Bronchial epithelial cell (primary cell): ENCODE measurements at regions not wholly inside any gene's neighbourhood (a gene's known extent, or its start where the extent isn't known, plus 50 kb on each side); places are given as distances from the start of the nearest gene placed in this dataset.

Experiments used
- DNase-seq: peaks from one replicate; pipeline ENCODE4 v3.0.0-alpha.2; 2010; ENCODE audit warnings: low read depth
- FAIRE-seq: peaks from 2 replicates; lab custom pipeline; 2011; peaks lifted over from hg19 to GRCh38; lab: Jason Lieb, UNC
- H3K27me3 ChIP-seq: 2 replicates; pipeline ENCODE4 v1.5.1; 2011; ENCODE audit warnings: low read length; ENCODE audit not compliant: control insufficient read depth, insufficient read depth
- H3K36me3 ChIP-seq: 2 replicates; pipeline ENCODE4 v1.5.1; 2011; ENCODE audit warnings: low read length; ENCODE audit not compliant: control insufficient read depth, insufficient read depth
- H3K4me3 ChIP-seq: 2 replicates; pipeline ENCODE4 v1.5.1; 2011; ENCODE audit warnings: mild to moderate bottlenecking, low read depth, low read length, control low read depth
- TF ChIP-seq, protein P1 (sequence below): IDR thresholded peaks from 2 replicates; pipeline ENCODE4 v1.5.1; 2011; ENCODE audit warnings: mild to moderate bottlenecking, moderate library complexity, low read length, control low read depth, inconsistent platforms; ENCODE audit not compliant: insufficient read depth, severe bottlenecking

DNA sequence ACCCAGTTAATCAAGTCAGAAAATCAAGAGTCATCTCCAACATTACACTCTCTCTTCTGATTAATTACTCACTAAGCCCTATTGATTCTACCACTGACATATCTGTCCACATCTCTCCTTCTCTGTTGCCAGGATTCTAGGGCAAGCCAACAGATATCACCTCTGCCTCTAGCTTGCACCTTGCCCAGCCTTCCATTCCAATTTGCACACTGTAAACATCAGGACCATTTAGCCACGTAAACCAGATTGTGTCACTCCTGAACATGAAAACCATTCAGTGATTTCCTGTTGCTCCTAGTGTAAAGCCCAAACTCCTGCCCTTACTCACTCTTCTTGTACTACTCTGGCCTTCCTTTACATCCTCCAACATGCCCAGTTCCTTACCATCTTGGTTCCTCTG is 68.0 kb upstream of the PLS3 start:
- Histone ChIP-seq H3K4me3 (no peak overlapping the region), H3K27me3 (no peaks in the 10 kb centered on the region), H3K36me3 (no peaks in the 10 kb centered on the region)
- peak; percentile 92 for FAIRE-seq
- TF ChIP-seq, protein P1, sequence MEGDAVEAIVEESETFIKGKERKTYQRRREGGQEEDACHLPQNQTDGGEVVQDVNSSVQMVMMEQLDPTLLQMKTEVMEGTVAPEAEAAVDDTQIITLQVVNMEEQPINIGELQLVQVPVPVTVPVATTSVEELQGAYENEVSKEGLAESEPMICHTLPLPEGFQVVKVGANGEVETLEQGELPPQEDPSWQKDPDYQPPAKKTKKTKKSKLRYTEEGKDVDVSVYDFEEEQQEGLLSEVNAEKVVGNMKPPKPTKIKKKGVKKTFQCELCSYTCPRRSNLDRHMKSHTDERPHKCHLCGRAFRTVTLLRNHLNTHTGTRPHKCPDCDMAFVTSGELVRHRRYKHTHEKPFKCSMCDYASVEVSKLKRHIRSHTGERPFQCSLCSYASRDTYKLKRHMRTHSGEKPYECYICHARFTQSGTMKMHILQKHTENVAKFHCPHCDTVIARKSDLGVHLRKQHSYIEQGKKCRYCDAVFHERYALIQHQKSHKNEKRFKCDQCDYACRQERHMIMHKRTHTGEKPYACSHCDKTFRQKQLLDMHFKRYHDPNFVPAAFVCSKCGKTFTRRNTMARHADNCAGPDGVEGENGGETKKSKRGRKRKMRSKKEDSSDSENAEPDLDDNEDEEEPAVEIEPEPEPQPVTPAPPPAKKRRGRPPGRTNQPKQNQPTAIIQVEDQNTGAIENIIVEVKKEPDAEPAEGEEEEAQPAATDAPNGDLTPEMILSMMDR: no peak
- DNase-seq: no peak

DNA sequence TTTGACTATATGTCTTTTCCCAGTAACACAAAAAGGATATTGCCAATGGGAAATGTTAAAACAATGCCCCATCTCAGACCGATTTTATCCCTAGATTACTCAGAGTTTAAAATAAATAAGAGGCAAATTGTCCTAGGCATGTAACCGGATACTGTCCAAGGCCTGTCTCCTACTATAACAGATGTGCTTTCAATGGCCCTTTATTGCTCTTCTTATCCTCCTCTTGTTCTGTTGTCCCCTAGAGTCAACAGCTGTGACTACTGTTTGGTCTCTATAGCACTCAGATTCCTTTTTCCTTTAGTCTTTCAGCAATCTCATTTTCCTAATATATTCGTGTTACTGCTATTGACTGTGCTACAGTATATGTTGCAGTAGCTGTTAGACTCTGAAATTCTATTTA is 66.8 kb upstream of the PLS3 start:
- FAIRE-seq: no peak

DNA sequence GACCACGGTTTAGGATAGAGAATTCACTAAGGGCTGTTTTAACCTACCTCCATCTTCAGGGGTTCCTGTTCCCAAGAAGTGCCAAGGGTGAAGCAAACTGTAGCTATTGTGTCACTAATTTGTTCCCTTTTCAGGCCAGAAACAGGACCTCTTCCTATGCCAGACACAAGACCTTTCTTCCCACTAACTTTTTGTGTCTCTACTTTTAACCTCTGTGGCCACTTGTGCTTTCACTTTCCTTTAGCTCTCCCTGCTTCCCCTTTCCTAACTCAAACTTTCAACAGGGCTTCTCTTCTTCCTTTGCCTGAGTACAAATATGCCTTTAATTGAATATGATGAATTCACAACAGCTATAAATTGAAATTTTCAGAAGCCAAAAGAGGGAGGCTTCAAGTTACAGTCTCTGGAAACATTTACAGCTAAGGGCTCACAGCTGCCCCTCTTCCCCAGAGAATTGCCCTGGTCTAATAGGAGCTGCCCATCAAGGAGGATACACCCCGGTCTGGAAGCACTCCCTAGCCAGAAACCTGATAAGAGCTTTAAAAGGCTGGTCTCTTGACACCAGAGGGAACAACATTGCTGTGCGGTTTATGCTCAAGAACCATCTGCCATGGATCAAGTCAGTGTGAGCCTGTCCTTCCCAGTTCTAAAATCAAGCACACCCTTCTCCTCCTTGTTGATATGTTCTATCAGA is 61.7 kb upstream of the PLS3 start:
- no peaks in the 10 kb centered on the region for H3K27me3 ChIP-seq
- DNase-seq: no peak
- TF ChIP-seq, protein P1: no peak
- no peak overlapping the region for H3K4me3 ChIP-seq
- peak; percentile 82 for FAIRE-seq
- H3K36me3 ChIP-seq: no peaks in the 10 kb centered on the region

More for the DNA sequence above, 66.8 kb upstream of the PLS3 start:
- TF ChIP-seq, protein P1: no peak
- H3K4me3 ChIP-seq: no peak overlapping the region
- H3K36me3 ChIP-seq: no peaks in the 10 kb centered on the region
- DNase-seq: no peak
- H3K27me3 ChIP-seq: no peaks in the 10 kb centered on the region

DNA sequence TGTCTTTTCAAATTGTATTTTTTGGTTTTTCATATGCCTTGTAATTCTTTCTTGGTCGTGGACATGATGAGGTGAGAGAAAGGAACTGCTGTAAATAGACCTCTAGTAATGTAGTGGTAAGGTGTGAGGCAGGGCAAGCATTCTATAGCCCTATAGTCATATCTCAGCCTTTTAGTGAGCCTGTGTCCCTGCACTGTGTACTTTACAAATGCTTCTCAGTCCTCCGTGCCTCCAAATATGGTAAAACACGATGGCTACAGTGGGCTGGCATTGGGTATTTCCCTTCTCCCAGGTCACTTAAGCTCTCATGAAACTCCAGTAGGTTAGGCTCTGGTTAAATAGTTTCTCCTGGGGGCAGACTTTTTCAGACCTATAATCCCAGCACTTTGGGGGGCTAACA is 57.9 kb upstream of the PLS3 start:
- TF ChIP-seq, protein P1: no peak
- FAIRE-seq: no peak
- H3K36me3 ChIP-seq: no peaks in the 10 kb centered on the region
- no peak overlapping the region for H3K4me3 ChIP-seq
- H3K27me3 ChIP-seq: no peaks in the 10 kb centered on the region
- DNase-seq: no peak

DNA sequence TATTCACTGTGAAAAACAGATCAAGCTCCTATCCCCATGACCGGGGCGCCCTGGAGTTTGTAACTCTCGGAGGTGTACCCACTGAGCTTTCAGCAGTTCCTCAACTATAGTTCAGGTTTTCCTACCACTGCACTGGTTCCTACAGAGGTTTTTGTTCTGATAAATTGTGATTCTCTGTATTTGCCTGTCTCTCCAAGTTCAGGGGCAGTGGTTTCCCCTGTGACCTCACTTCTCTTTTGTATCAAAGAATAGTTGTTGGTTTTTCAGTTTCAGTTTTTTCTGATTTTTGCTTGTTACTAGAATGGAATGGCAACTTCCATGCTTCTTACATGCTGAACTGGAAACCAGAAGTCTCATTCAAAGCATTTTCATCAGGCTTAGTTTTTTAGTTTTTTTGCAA is 56.8 kb upstream of the PLS3 start:
- Histone ChIP-seq H3K36me3 (no peaks in the 10 kb centered on the region), H3K4me3 (no peak overlapping the region), H3K27me3 (no peaks in the 10 kb centered on the region)
- FAIRE-seq: no peak
- TF ChIP-seq, protein P1: no peak
- no peak for DNase-seq
